ENCODE measurements at regions not wholly inside any gene's neighbourhood (a gene's known extent, or its start where the extent isn't known, plus 50 kb on each side); places are given as distances from the start of the nearest gene placed in this dataset.

GRCh38 chr15:88725305-88726210 is 77.7 kb upstream of the ACAN start:
- TF ChIP-seq REST (tag by site-specific recombination; IDR thresholded peaks at IDR 0.05) (no peak), HIC1 (tag by site-specific recombination; IDR thresholded peaks at IDR 0.05) (no peak), ZBTB7A (tag by site-specific recombination; IDR thresholded peaks at IDR 0.05; ENCODE audit: low read depth) (no peak), CTCF (tag by site-specific recombination; IDR thresholded peaks at IDR 0.05) (no peak), PRDM1 (tag by site-specific recombination; IDR thresholded peaks at IDR 0.05) (no peak), ZNF555 (tag by site-specific recombination; conservative IDR thresholded peaks at IDR 0.05) (no peak), BCL11A (tag by site-specific recombination; IDR thresholded peaks at IDR 0.05; ENCODE audit: low read depth) (no peak), PRDM10 (tag by site-specific recombination; IDR thresholded peaks at IDR 0.05) (no peak), KLF9 (tag by site-specific recombination; IDR thresholded peaks at IDR 0.05; ENCODE audit: low read depth) (no peak), ZNF274 (IDR thresholded peaks at IDR 0.05; ENCODE audit: low read length) (no peak), ZNF274 (tag by site-specific recombination; IDR thresholded peaks at IDR 0.05; ENCODE audit: borderline replicate concordance) (no peak), KLF1 (tag by site-specific recombination; IDR thresholded peaks at IDR 0.05) (no peak), ZNF23 (tag by site-specific recombination; IDR thresholded peaks at IDR 0.05; ENCODE audit: borderline replicate concordance) (no peak)

All from HEK293 (cell line).